Cardiac fibroblast (primary cell): ENCODE measurements at regions not wholly inside any gene's neighbourhood (a gene's known extent, or its start where the extent isn't known, plus 50 kb on each side); places are given as distances from the start of the nearest gene placed in this dataset.
"Not testable (repeated sequence)": the region's sequence is repeated elsewhere in the genome, so short reads cannot be mapped to it uniquely, and the experiment has no call there.

Experiments used
- DNase-seq, 2 donors: peaks; one replicate each; pipeline versions ENCODE4 v3.0.0 to v3.0.0-alpha.2; 2010; ENCODE audit warnings: low read depth in 2 of 2
- H3K4me3 ChIP-seq, 2 donors: replicated peaks in 1 of 2; 1 replicate in 1 of 2; 2 replicates in 1 of 2; pipeline ENCODE4 v1.5.1; 2011; ENCODE audit warnings: low read depth in 2 of 2, low read length in 2 of 2, mild to moderate bottlenecking in 2 of 2, moderate library complexity in 1 of 2
- CTCF ChIP-seq: IDR thresholded peaks from one replicate; pipeline ENCODE4 v1.5.1; 2011; ENCODE audit warnings: low read depth, mild to moderate bottlenecking, low read length, inconsistent platforms

GRCh38 chr1:99553301-99553700, 92.6 kb upstream of the PALMD start:
- TF ChIP-seq CTCF = no peak
- no peak for DNase-seq
- no peak overlapping the region for H3K4me3 ChIP-seq

GRCh38 chr1:99553819-99554218, 92.1 kb upstream of the PALMD start:
- not testable (repeated sequence) for H3K4me3 ChIP-seq
- DNase-seq = peak in 1 of 2 donors; percentile 28

- no peak overlapping the region for H3K4me3 ChIP-seq
- DNase-seq = no peak
- TF ChIP-seq CTCF = no peak
Measured at GRCh38 chr1:99554727-99555126, 91.2 kb upstream of the PALMD start.

- peak; percentile 64 to 92 for DNase-seq
- TF ChIP-seq CTCF = no peak
- H3K4me3 ChIP-seq = no peak overlapping the region
Measured at GRCh38 chr1:99557546-99558202, 88.2 kb upstream of the PALMD start.

GRCh38 chr1:99559166-99559565, 86.7 kb upstream of the PALMD start:
- no peak for TF ChIP-seq CTCF
- no peak overlapping the region for H3K4me3 ChIP-seq
- no peak for DNase-seq

- no peak for TF ChIP-seq CTCF
- H3K4me3 ChIP-seq = no peak overlapping the region
- no peak for DNase-seq
Measured at GRCh38 chr1:99560207-99561040, 85.5 kb upstream of the PALMD start.

GRCh38 chr1:99561952-99562351, 84.0 kb upstream of the PALMD start:
- no peak for TF ChIP-seq CTCF
- H3K4me3 ChIP-seq = no peak overlapping the region
- DNase-seq = no peak
